ENCODE measurements at regions not wholly inside any gene's neighbourhood (a gene's known extent, or its start where the extent isn't known, plus 50 kb on each side); places are given as distances from the start of the nearest gene placed in this dataset.

GRCh38 chr2:120989512-120990441, 254.1 kb downstream of the GLI2 start:
- intact Hi-C loops (cut with micrococcal nuclease) = no loop called here
- DNase-seq (no peak), ATAC-seq (no peak)

- ATAC-seq (no peak), DNase-seq (no peak)
- intact Hi-C loops (cut with micrococcal nuclease) = no loop called here
These were observed 254.8 kb downstream of the GLI2 start for GRCh38 chr2:120990451-120990871.

DNA sequence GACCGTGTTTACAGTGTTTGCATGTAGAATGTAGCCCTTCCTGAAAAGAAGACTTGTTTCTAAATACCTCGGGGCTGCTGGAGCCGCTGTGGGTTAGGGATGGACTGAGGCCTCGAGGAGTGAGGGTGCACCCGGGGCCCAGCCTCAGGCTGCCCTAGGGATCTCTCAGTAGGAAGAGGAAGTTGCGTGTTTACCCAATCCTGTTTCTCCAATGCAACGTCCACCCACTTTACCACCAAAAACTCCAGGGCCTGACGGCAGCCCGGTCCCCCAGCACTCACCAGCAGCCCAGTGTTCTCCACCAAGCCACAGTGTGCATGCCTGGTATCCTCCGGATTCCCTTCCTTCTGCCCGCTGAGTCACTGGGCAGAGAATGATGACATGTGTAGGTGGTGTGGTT, 255.8 kb downstream of the GLI2 start:
- no peak for ATAC-seq
- intact Hi-C loops (cut with micrococcal nuclease) = no loop called here
- DNase-seq = no peak

GRCh38 chr2:120992791-120993555, 257.3 kb downstream of the GLI2 start:
- intact Hi-C loops (cut with micrococcal nuclease) = no loop called here
- ATAC-seq (no peak), DNase-seq (no peak)

- intact Hi-C loops (cut with micrococcal nuclease) = no loop called here
- ATAC-seq (no peak), DNase-seq (no peak)
These were observed 258.0 kb downstream of the GLI2 start for GRCh38 chr2:120993661-120994060.

DNA sequence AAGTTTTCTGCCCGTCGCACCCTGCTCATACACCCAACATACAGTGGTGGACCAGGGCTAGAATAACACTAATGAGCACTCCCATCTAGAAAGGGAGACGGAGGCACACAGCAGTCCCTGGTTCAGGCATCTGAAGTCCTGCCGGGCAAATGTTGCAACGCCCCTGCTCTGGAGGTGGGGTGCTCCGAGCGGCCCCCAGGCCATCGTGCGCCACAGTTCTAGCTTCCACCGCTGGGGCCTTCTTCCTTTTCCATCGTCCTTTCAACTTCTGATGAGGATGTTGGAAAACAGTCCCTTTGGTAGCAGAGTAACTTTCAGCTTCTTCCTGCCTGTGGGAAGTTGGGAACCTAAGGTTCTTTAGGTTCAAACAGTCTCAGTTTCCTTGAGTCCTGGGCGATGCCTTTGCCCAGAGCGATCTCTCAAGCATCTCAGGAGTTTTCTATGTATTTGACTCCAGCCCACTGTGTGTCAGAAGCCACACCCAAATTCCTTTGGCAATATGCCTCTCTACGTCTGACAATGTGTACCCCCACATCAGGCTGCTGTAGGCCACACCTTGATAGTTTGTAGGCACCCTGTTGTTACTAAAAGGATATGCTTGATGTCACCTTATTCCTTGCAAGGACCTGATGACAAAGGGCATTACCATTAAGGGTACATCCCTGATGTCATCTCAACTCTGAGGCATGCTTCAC, 258.8 kb downstream of the GLI2 start:
- DNase-seq (no peak), ATAC-seq (no peak)
- intact Hi-C loops (cut with micrococcal nuclease) = no loop called here

DNA sequence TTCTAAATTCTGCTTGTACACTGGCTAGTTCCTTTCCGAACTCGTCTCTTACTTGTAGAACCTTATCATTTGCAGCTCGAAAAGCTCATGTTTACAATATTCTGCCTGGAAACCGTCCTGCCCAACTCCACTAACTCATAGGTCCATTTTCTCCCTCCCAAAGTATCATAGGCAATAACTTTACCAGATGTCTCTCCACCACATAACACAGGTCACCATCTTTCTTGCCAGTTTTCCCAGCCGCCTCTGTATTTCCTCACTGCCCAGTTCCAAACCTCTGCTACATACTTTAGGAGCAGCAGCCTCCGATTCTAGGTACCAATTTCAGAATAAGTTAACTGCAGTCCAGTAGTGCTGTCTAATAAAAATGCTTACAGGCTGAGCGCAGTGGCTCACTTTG, 259.5 kb downstream of the GLI2 start:
- ATAC-seq (no peak), DNase-seq (no peak)
- intact Hi-C loops (cut with micrococcal nuclease) = no loop called here

GRCh38 chr2:120995656-120996190, 260.1 kb downstream of the GLI2 start:
- DNase-seq = no peak
- intact Hi-C loops (cut with micrococcal nuclease) = no loop called here
- ATAC-seq = no peak

GRCh38 chr2:120999377-121000097, 263.9 kb downstream of the GLI2 start:
- ATAC-seq (no peak), DNase-seq (no peak)
- intact Hi-C loops (cut with micrococcal nuclease) = no loop called here

DNA sequence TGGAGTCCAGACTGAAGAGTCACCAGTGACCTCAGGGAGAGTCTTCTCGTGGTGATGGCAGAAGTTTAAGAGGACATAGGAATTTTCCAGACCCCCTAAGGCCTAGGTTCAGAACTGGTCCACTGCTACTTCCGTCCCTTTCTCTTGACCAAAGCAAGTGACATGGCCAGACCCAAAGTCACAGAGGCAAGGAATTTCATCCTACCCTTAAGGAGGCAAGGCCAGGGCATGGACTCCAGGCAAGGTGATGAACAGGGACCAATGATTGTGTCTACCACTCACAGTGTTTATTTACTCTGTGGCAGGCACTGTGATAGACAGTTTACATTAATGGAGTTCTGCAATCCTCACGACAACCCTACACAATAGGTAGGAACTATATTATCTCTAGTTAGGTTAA, 265.1 kb downstream of the GLI2 start:
- intact Hi-C loops (cut with micrococcal nuclease) = no loop called here
- ATAC-seq = no peak

GRCh38 chr2:121001641-121002040, 266.0 kb downstream of the GLI2 start:
- ATAC-seq = no peak
- DNase-seq = no peak
- intact Hi-C loops (cut with micrococcal nuclease) = no loop called here

More for the DNA sequence above, 265.1 kb downstream of the GLI2 start:
- DNase-seq = no peak

DNA sequence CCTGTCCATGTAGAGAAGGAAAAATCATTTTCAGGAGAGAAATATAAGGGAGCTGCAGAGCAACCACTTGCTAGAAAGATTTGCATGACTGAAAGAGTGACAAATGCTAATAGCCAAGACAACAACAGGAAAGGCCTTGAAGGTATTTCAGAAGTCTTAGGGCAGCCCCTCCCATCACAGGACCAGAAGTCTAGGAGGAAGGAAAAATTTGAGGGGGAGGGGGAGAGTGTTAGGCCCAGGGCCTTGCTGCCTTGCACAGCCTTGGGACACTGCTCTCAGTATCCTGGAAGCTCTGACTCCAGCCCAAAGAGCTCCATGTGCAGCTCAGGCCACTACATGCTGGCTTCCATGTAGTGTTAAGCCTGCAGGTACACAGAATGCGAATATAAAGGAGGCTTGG, 266.9 kb downstream of the GLI2 start:
- DNase-seq (no peak), ATAC-seq (no peak)
- intact Hi-C loops (cut with micrococcal nuclease) = no loop called here

- no peak for ATAC-seq
- intact Hi-C loops (cut with micrococcal nuclease) = no loop called here
- no peak for DNase-seq
These were observed 267.7 kb downstream of the GLI2 start for GRCh38 chr2:121003391-121003790.

DNA sequence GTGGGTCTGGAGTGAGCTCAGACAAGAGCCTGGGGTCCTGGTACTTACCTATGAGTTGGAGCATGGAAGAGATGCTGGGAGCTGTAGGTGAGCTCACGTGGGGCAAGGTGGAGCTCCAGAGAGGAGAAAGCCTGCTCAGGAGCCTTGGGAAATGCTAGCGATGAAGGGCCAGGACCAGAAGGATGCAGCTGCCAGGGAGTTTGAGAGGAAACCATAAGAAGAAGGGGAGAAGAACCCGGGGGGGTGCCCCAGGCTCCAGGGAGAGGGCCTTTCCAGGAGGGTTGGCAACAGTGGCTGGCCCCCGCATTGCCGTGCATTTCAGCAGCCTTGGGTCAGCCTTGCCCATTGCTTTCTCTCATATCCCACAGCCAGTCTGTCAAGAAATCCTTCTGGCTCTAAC, 268.7 kb downstream of the GLI2 start:
- ATAC-seq (no peak), DNase-seq (no peak)
- intact Hi-C loops (cut with micrococcal nuclease) = no loop called here

GRCh38 chr2:121004950-121005349, 269.3 kb downstream of the GLI2 start:
- ATAC-seq = no peak
- no peak for DNase-seq

DNA sequence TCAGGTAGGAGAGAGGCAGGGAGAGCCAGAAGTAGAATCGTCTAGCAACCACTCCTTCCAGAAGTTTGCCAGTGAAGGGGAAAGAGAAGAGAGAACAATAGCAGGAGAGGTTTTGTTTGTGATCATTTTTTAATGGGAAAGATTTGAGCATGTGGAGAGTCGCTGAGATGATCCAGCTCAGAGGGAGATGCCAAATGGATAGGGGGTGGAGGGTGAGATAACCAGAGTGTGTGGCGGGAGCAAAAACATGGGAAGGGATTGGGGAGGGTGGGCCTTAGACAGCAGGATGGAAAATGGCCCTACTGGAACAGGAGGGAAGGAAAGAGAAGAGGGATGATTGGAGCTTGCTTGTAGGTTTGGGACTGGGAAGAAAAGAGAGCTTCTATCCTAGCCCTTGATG, 269.8 kb downstream of the GLI2 start:
- intact Hi-C loops (cut with micrococcal nuclease) = no loop called here
- DNase-seq (no peak), ATAC-seq (no peak)

More at GRCh38 chr2:121004950-121005349, 269.3 kb downstream of the GLI2 start:
- intact Hi-C loops (cut with micrococcal nuclease) = no loop called here

DNA sequence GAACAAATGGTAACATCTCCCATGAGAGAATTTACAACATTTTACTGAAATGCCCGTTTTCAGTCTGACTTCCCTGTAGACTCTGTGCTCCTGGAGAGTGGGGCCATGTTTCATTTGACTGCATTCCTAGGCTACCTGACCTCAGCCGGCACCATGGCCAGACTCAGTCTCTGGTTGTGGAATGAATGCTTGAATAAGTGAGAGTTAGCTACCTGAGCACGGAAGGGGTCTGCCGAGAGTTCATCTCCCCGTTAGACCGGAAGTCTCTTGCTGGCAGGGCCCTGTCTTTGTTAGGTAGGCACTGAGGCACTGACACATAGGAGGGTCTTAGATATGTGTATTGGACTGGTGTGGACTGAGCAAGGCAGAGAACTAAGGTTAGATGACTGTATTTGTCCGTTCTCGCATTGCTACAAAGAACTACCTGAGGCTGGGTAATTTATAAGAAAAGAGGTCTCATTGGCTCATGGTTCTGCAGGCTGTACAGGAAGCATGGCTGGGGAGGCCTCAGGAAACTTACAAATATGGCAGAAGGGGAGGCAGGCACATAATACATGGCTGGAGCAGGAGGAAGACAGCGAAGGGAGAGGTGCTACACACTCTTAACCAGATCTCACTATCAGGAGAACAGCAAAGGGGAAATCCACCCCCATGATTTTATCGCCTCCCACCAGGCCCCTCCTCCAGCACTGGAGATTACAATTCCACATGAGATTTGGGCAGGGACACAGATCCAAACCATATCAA, 271.2 kb downstream of the GLI2 start:
- DNase-seq (no peak), ATAC-seq (no peak)
- intact Hi-C loops (cut with micrococcal nuclease) = no loop called here

DNA sequence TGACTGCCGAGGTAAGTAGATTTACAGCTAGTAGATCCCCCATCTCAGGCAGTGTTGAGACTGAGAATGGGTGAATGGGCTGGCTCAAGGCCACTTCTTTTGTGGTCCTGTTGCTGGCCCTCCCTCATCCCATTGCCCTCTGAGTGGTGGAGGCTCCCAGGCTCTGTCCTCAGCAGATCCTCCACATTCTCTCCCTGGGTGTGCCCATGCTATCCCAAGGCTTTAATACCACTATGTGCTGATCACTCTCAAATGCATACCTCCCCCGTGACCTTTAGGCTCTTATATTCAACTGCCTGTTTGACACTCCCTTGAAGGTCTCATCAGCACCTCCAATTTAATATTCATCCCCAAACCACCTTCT, 271.8 kb downstream of the GLI2 start:
- DNase-seq (no peak), ATAC-seq (no peak)
- intact Hi-C loops (cut with micrococcal nuclease) = no loop called here
